ENCODE measurements at regions not wholly inside any gene's neighbourhood (a gene's known extent, or its start where the extent isn't known, plus 50 kb on each side); places are given as distances from the start of the nearest gene placed in this dataset.

- intact Hi-C loops (cut with micrococcal nuclease), result no loop called here
- CTCF ChIA-PET (ENCODE audit: partially characterized antibody), result no interaction called here
- no peaks in the 10 kb centered on the region for H3K4me1 ChIP-seq (ENCODE audit: insufficient read depth, low read length)
- no peaks in the 10 kb centered on the region for H3K36me3 Mint-ChIP-seq
- POLR2A ChIA-PET (ENCODE audit: partially characterized antibody), result no interaction called here
- no peaks in the 10 kb centered on the region for H3K36me3 ChIP-seq (ENCODE audit: insufficient read depth, low read length)
- H3K9me3 Mint-ChIP-seq, result peaks cover 0 to 6% (median 3%) of the 10 kb centered on the region in 8 donors
- H3K27ac Mint-ChIP-seq, result no peak overlapping the region
- no peaks in the 10 kb centered on the region for H3K9me3 ChIP-seq (ENCODE audit: control insufficient read depth in 1 of 2, low read length in 2 of 2)
- H3K27ac ChIP-seq (ENCODE audit: low read depth, low read length), result no peak overlapping the region
- no peak overlapping the region for H3K4me3 Mint-ChIP-seq
- no peaks in the 10 kb centered on the region for H3K27me3 Mint-ChIP-seq
- H3K4me3 ChIP-seq (ENCODE audit: low read length in 2 of 2), result no peak overlapping the region
- no peaks in the 10 kb centered on the region for H3K4me1 Mint-ChIP-seq
- DNase-seq, result peak in 1 of 5 donors; percentile 24
- H3K27me3 ChIP-seq (ENCODE audit: insufficient read depth, low read length), result no peaks in the 10 kb centered on the region
Observed at GRCh38 chr14:86364634-86365033, 834.7 kb downstream of the FLRT2 start.

GRCh38 chr14:86363576-86363975 lies 833.6 kb downstream of the FLRT2 start:
- Mint-ChIP-seq H3K27me3 (no peaks in the 10 kb centered on the region), H3K4me3 (no peak overlapping the region), H3K27ac (no peak overlapping the region), H3K36me3 (no peaks in the 10 kb centered on the region), H3K4me1 (no peaks in the 10 kb centered on the region), H3K9me3 (peaks cover 0 to 6% (median 3%) of the 10 kb centered on the region in 8 donors)
- no peaks in the 10 kb centered on the region for H3K9me3 ChIP-seq (ENCODE audit: control insufficient read depth in 1 of 2, low read length in 2 of 2)
- ChIA-PET CTCF (ENCODE audit: partially characterized antibody) (no interaction called here), POLR2A (ENCODE audit: partially characterized antibody) (no interaction called here)
- no peaks in the 10 kb centered on the region for H3K36me3 ChIP-seq (ENCODE audit: insufficient read depth, low read length)
- no peak overlapping the region for H3K27ac ChIP-seq (ENCODE audit: low read depth, low read length)
- H3K4me3 ChIP-seq (ENCODE audit: low read length in 2 of 2), result no peak overlapping the region
- intact Hi-C loops (cut with micrococcal nuclease), result no loop called here
- H3K27me3 ChIP-seq (ENCODE audit: insufficient read depth, low read length), result no peaks in the 10 kb centered on the region
- DNase-seq, result no peak
- no peaks in the 10 kb centered on the region for H3K4me1 ChIP-seq (ENCODE audit: insufficient read depth, low read length)

GRCh38 chr14:86363047-86363446 lies 833.1 kb downstream of the FLRT2 start:
- Histone ChIP-seq H3K27ac (ENCODE audit: low read depth, low read length) (no peak overlapping the region), H3K4me1 (ENCODE audit: insufficient read depth, low read length) (no peaks in the 10 kb centered on the region)
- H3K4me1 Mint-ChIP-seq, result no peaks in the 10 kb centered on the region

GRCh38 chr14:86357876-86358275 lies 827.9 kb downstream of the FLRT2 start:
- Histone ChIP-seq H3K9me3 (ENCODE audit: control insufficient read depth in 1 of 2, low read length in 2 of 2) (no peaks in the 10 kb centered on the region), H3K4me3 (ENCODE audit: low read length in 2 of 2) (no peak overlapping the region), H3K36me3 (ENCODE audit: insufficient read depth, low read length) (no peaks in the 10 kb centered on the region), H3K27ac (ENCODE audit: low read depth, low read length) (no peak overlapping the region), H3K27me3 (ENCODE audit: insufficient read depth, low read length) (no peaks in the 10 kb centered on the region), H3K4me1 (ENCODE audit: insufficient read depth, low read length) (no peaks in the 10 kb centered on the region)
- Mint-ChIP-seq H3K4me3 (no peak overlapping the region), H3K27me3 (no peaks in the 10 kb centered on the region), H3K27ac (no peak overlapping the region), H3K9me3 (peaks cover 0 to 6% (median 3%) of the 10 kb centered on the region in 8 donors), H3K4me1 (no peaks in the 10 kb centered on the region), H3K36me3 (no peaks in the 10 kb centered on the region)
- POLR2A ChIA-PET (ENCODE audit: partially characterized antibody), result no interaction called here
- intact Hi-C loops (cut with micrococcal nuclease), result no loop called here
- CTCF ChIA-PET (ENCODE audit: partially characterized antibody), result no interaction called here
- no peak for DNase-seq

More at GRCh38 chr14:86363047-86363446, 833.1 kb downstream of the FLRT2 start:
- Mint-ChIP-seq H3K4me3 (no peak overlapping the region), H3K36me3 (no peaks in the 10 kb centered on the region), H3K9me3 (peaks cover 0 to 6% (median 1%) of the 10 kb centered on the region in 8 donors), H3K27ac (no peak overlapping the region), H3K27me3 (no peaks in the 10 kb centered on the region)
- Histone ChIP-seq H3K4me3 (ENCODE audit: low read length in 2 of 2) (no peak overlapping the region), H3K9me3 (ENCODE audit: control insufficient read depth in 1 of 2, low read length in 2 of 2) (no peaks in the 10 kb centered on the region), H3K27me3 (ENCODE audit: insufficient read depth, low read length) (no peaks in the 10 kb centered on the region), H3K36me3 (ENCODE audit: insufficient read depth, low read length) (no peaks in the 10 kb centered on the region)
- no peak for DNase-seq
- intact Hi-C loops (cut with micrococcal nuclease), result no loop called here
- POLR2A ChIA-PET (ENCODE audit: partially characterized antibody), result no interaction called here
- CTCF ChIA-PET (ENCODE audit: partially characterized antibody), result no interaction called here

GRCh38 chr14:86357119-86357518 lies 827.2 kb downstream of the FLRT2 start:
- no peaks in the 10 kb centered on the region for H3K27me3 Mint-ChIP-seq
- H3K4me1 ChIP-seq (ENCODE audit: insufficient read depth, low read length), result no peaks in the 10 kb centered on the region
- no peak overlapping the region for H3K4me3 Mint-ChIP-seq
- no peak overlapping the region for H3K27ac ChIP-seq (ENCODE audit: low read depth, low read length)
- no peaks in the 10 kb centered on the region for H3K4me1 Mint-ChIP-seq
- H3K36me3 Mint-ChIP-seq, result no peaks in the 10 kb centered on the region
- no peaks in the 10 kb centered on the region for H3K27me3 ChIP-seq (ENCODE audit: insufficient read depth, low read length)
- peak overlapping the region in 1 of 7 donors; percentile 42 for H3K27ac Mint-ChIP-seq
- CTCF ChIA-PET (ENCODE audit: partially characterized antibody), result no interaction called here
- intact Hi-C loops (cut with micrococcal nuclease), result no loop called here
- POLR2A ChIA-PET (ENCODE audit: partially characterized antibody), result no interaction called here
- H3K36me3 ChIP-seq (ENCODE audit: insufficient read depth, low read length), result no peaks in the 10 kb centered on the region
- peaks cover 0 to 5% (median 2%) of the 10 kb centered on the region in 8 donors for H3K9me3 Mint-ChIP-seq
- no peaks in the 10 kb centered on the region for H3K9me3 ChIP-seq (ENCODE audit: control insufficient read depth in 1 of 2, low read length in 2 of 2)
- DNase-seq, result no peak
- H3K4me3 ChIP-seq (ENCODE audit: low read length in 2 of 2), result no peak overlapping the region

GRCh38 chr14:86346818-86347384 lies 817.0 kb downstream of the FLRT2 start:
- no peaks in the 10 kb centered on the region for H3K36me3 Mint-ChIP-seq
- peaks cover 0 to 5% (median 2%) of the 10 kb centered on the region in 4 donors for H3K4me1 Mint-ChIP-seq
- CTCF ChIA-PET (ENCODE audit: partially characterized antibody), result no interaction called here
- POLR2A ChIA-PET (ENCODE audit: partially characterized antibody), result no interaction called here
- H3K27me3 Mint-ChIP-seq, result no peaks in the 10 kb centered on the region
- intact Hi-C loops (cut with micrococcal nuclease), result no loop called here
- H3K27ac Mint-ChIP-seq, result peak overlapping the region in 2 of 7 donors; percentile 10 to 49
- Histone ChIP-seq H3K27ac (ENCODE audit: low read depth, low read length) (no peak overlapping the region), H3K4me1 (ENCODE audit: insufficient read depth, low read length) (no peaks in the 10 kb centered on the region), H3K27me3 (ENCODE audit: insufficient read depth, low read length) (no peaks in the 10 kb centered on the region), H3K9me3 (ENCODE audit: control insufficient read depth in 1 of 2, low read length in 2 of 2) (no peaks in the 10 kb centered on the region), H3K4me3 (ENCODE audit: low read length in 2 of 2) (no peak overlapping the region), H3K36me3 (ENCODE audit: insufficient read depth, low read length) (no peaks in the 10 kb centered on the region)
- peak overlapping the region; percentile 20 to 72 (median 46) for H3K4me3 Mint-ChIP-seq
- no peak for DNase-seq
- peaks cover 0 to 10% (median 0%) of the 10 kb centered on the region in 8 donors for H3K9me3 Mint-ChIP-seq

- DNase-seq, result no peak
- Histone ChIP-seq H3K9me3 (ENCODE audit: control insufficient read depth in 1 of 2, low read length in 2 of 2) (peaks cover 0 to 5% of the 10 kb centered on the region in 2 donors), H3K27ac (ENCODE audit: low read depth, low read length) (no peak overlapping the region), H3K27me3 (ENCODE audit: insufficient read depth, low read length) (no peaks in the 10 kb centered on the region), H3K4me1 (ENCODE audit: insufficient read depth, low read length) (no peaks in the 10 kb centered on the region), H3K36me3 (ENCODE audit: insufficient read depth, low read length) (no peaks in the 10 kb centered on the region), H3K4me3 (ENCODE audit: low read length in 2 of 2) (no peak overlapping the region)
- intact Hi-C loops (cut with micrococcal nuclease), result no loop called here
- no peaks in the 10 kb centered on the region for H3K36me3 Mint-ChIP-seq
- H3K9me3 Mint-ChIP-seq, result peaks cover 0 to 10% (median under 1%) of the 10 kb centered on the region in 8 donors
- ChIA-PET POLR2A (ENCODE audit: partially characterized antibody) (no interaction called here), CTCF (ENCODE audit: partially characterized antibody) (no interaction called here)
- no peak overlapping the region for H3K27ac Mint-ChIP-seq
- no peaks in the 10 kb centered on the region for H3K27me3 Mint-ChIP-seq
- H3K4me3 Mint-ChIP-seq, result no peak overlapping the region
- no peaks in the 10 kb centered on the region for H3K4me1 Mint-ChIP-seq
Observed at GRCh38 chr14:86334355-86334754, 804.4 kb downstream of the FLRT2 start.

GRCh38 chr14:86333493-86333892 lies 803.5 kb downstream of the FLRT2 start:
- intact Hi-C loops (cut with micrococcal nuclease), result no loop called here
- CTCF ChIA-PET (ENCODE audit: partially characterized antibody), result no interaction called here
- H3K27ac ChIP-seq (ENCODE audit: low read depth, low read length), result no peak overlapping the region
- no peaks in the 10 kb centered on the region for H3K36me3 ChIP-seq (ENCODE audit: insufficient read depth, low read length)
- Mint-ChIP-seq H3K9me3 (peaks cover 0 to 8% (median under 1%) of the 10 kb centered on the region in 8 donors), H3K36me3 (no peaks in the 10 kb centered on the region), H3K27me3 (no peaks in the 10 kb centered on the region), H3K4me3 (no peak overlapping the region), H3K4me1 (no peaks in the 10 kb centered on the region), H3K27ac (no peak overlapping the region)
- H3K4me3 ChIP-seq (ENCODE audit: low read length in 2 of 2), result no peak overlapping the region
- no peaks in the 10 kb centered on the region for H3K27me3 ChIP-seq (ENCODE audit: insufficient read depth, low read length)
- peaks cover 0 to 5% of the 10 kb centered on the region in 2 donors for H3K9me3 ChIP-seq (ENCODE audit: control insufficient read depth in 1 of 2, low read length in 2 of 2)
- H3K4me1 ChIP-seq (ENCODE audit: insufficient read depth, low read length), result no peaks in the 10 kb centered on the region
- no peak for DNase-seq
- POLR2A ChIA-PET (ENCODE audit: partially characterized antibody), result no interaction called here
